GM23338 (cell line): ENCODE measurements at regions not wholly inside any gene's neighbourhood (a gene's known extent, or its start where the extent isn't known, plus 50 kb on each side); places are given as distances from the start of the nearest gene placed in this dataset.

Experiments used
- ATAC-seq: fragments of 200-7000 bp; cut with Tn5 transposase; 3 replicates; pipeline ENCODE4 v1.9.1; 2020
- DNase-seq: peaks from one replicate; pipeline ENCODE4 v3.0.0-alpha.2; 2015; ENCODE audit warnings: low spot score
- H2AFZ ChIP-seq: fragments of 200-600 bp; sonication (generic); 2 replicates; pipeline ENCODE4 v1.8.0; 2016; ENCODE audit warnings: antibody characterized with exemption, mild to moderate bottlenecking, moderate library complexity
- H3F3A ChIP-seq: fragments of 200-600 bp; sonication (generic); replicated peaks from 2 replicates; pipeline ENCODE4 v1.8.0; 2017; ENCODE audit warnings: antibody characterized with exemption, mixed run types, low read depth
- H3K27ac ChIP-seq: fragments of 200-600 bp; sonication (generic); 2 replicates; pipeline ENCODE4 v1.6.1; 2016; ENCODE audit warnings: low read depth
- H3K27me3 ChIP-seq: fragments of 200-600 bp; sonication (generic); 2 replicates; pipeline ENCODE4 v1.8.0; 2016; ENCODE audit warnings: mild to moderate bottlenecking, mixed run types, moderate library complexity; ENCODE audit not compliant: insufficient read depth
- H3K36me3 ChIP-seq: fragments of 200-600 bp; sonication (generic); 2 replicates; pipeline ENCODE4 v1.8.0; 2016; ENCODE audit warnings: mild to moderate bottlenecking; ENCODE audit not compliant: insufficient read depth
- H3K4me1 ChIP-seq: fragments of 200-600 bp; sonication (generic); 2 replicates; pipeline ENCODE4 v1.8.0; 2016; ENCODE audit warnings: mild to moderate bottlenecking, moderate library complexity; ENCODE audit not compliant: insufficient read depth
- H3K4me2 ChIP-seq: fragments of 200-600 bp; sonication (generic); 2 replicates; pipeline ENCODE4 v1.7.1; 2017; ENCODE audit warnings: mixed run types
- H3K4me3 ChIP-seq: fragments of 200-600 bp; sonication (generic); 2 replicates; pipeline ENCODE4 v1.6.1; 2016; ENCODE audit warnings: mixed run types
- H3K79me2 ChIP-seq: fragments of 200-600 bp; sonication (generic); replicated peaks from 2 replicates; pipeline ENCODE4 v1.8.0; 2017; ENCODE audit warnings: mild to moderate bottlenecking; ENCODE audit not compliant: insufficient read depth
- H3K9me2 ChIP-seq: fragments of 200-600 bp; sonication (generic); 2 replicates; pipeline ENCODE4 v1.8.0; 2017; ENCODE audit not compliant: insufficient read depth
- H4K20me1 ChIP-seq: fragments of 200-600 bp; sonication (generic); replicated peaks from 2 replicates; pipeline ENCODE4 v1.8.0; 2017; ENCODE audit warnings: mild to moderate bottlenecking; ENCODE audit not compliant: insufficient read depth
- H3K27ac Mint-ChIP-seq: 2 replicates; pipeline ENCODE4 v1.8.0; 2020; ENCODE audit warnings: inconsistent platforms, mild to moderate bottlenecking, moderate library complexity, mixed read lengths
- H3K27me3 Mint-ChIP-seq: 3 replicates; pipeline ENCODE4 v1.8.0; 2022; ENCODE audit warnings: low read depth, mild to moderate bottlenecking, moderate library complexity, mixed read lengths, inconsistent platforms; ENCODE audit not compliant: insufficient read depth, poor library complexity
- H3K36me3 Mint-ChIP-seq: 3 replicates; pipeline ENCODE4 v1.8.0; 2021; ENCODE audit warnings: low read depth, mild to moderate bottlenecking, inconsistent platforms, moderate library complexity, mixed read lengths
- H3K4me1 Mint-ChIP-seq: 3 replicates; pipeline ENCODE4 v1.8.0; 2020; ENCODE audit warnings: mild to moderate bottlenecking, inconsistent platforms, mixed read lengths
- H3K4me3 Mint-ChIP-seq: 3 replicates; pipeline ENCODE4 v1.8.0; 2021; ENCODE audit warnings: moderate library complexity, mild to moderate bottlenecking, inconsistent platforms, mixed read lengths
- H3K9me3 Mint-ChIP-seq: 3 replicates; pipeline ENCODE4 v1.8.0; 2020; ENCODE audit warnings: moderate library complexity, mild to moderate bottlenecking, inconsistent platforms, mixed read lengths
- CREB1 ChIP-seq: fragments of 250-450 bp; sonication (Bioruptor Pico); IDR thresholded peaks from 2 replicates; pipeline ENCODE4 v1.5.0; 2020; ENCODE audit warnings: low read depth, mild to moderate bottlenecking, moderate library complexity
- EZH2 ChIP-seq: fragments of 200-600 bp; sonication (generic); IDR thresholded peaks from one replicate; pipeline ENCODE4 v1.8.0; 2017; ENCODE audit warnings: antibody characterized with exemption, mild to moderate bottlenecking, low read depth; ENCODE audit not compliant: unreplicated experiment
- EZH2phosphoT487 ChIP-seq: fragments of 200-600 bp; sonication (generic); IDR thresholded peaks from one replicate; pipeline ENCODE4 v1.8.1; 2018; ENCODE audit warnings: antibody characterized with exemption; ENCODE audit not compliant: unreplicated experiment
- JUNB ChIP-seq: IDR thresholded peaks from one replicate; pipeline ENCODE4 v1.6.1; 2016; ENCODE audit warnings: antibody characterized with exemption; ENCODE audit not compliant: unreplicated experiment
- NANOG ChIP-seq: IDR thresholded peaks from 2 replicates; pipeline ENCODE4 v1.6.1; 2016; ENCODE audit warnings: antibody characterized with exemption, borderline replicate concordance
- STAT1 ChIP-seq: IDR thresholded peaks from one replicate; pipeline ENCODE4 v1.6.1; 2016; ENCODE audit warnings: antibody characterized with exemption; ENCODE audit not compliant: unreplicated experiment
- ZNF114 ChIP-seq: fragments of 250-450 bp; sonication (Bioruptor Pico); IDR thresholded peaks from 2 replicates; pipeline ENCODE4 v1.5.0; 2020; ENCODE audit warnings: mild to moderate bottlenecking, moderate library complexity
- ZNF331 ChIP-seq: fragments of 250-450 bp; sonication (Bioruptor Pico); IDR thresholded peaks from 2 replicates; pipeline ENCODE4 v1.5.0; 2020; ENCODE audit warnings: low read depth, mild to moderate bottlenecking, moderate library complexity
- TF ChIP-seq, protein P1 (sequence below), 2 experiments: fragments of 200-600 bp in 1 of 2; sonication (generic) in 1 of 2; conservative IDR thresholded peaks; 2 replicates each; pipeline versions ENCODE4 v1.5.1 to v1.6.1; 2016 to 2017; ENCODE audit warnings: antibody characterized with exemption in 2 of 2, low read depth in 2 of 2, mild to moderate bottlenecking in 2 of 2, moderate library complexity in 1 of 2
- TF ChIP-seq, protein P2 (sequence below): IDR thresholded peaks from one replicate; pipeline ENCODE4 v1.6.1; 2018; ENCODE audit warnings: antibody characterized with exemption; ENCODE audit not compliant: unreplicated experiment
- TF ChIP-seq, protein P3 (sequence below): IDR thresholded peaks from 2 replicates; pipeline ENCODE4 v1.6.1; 2016; ENCODE audit warnings: antibody characterized with exemption

DNA sequence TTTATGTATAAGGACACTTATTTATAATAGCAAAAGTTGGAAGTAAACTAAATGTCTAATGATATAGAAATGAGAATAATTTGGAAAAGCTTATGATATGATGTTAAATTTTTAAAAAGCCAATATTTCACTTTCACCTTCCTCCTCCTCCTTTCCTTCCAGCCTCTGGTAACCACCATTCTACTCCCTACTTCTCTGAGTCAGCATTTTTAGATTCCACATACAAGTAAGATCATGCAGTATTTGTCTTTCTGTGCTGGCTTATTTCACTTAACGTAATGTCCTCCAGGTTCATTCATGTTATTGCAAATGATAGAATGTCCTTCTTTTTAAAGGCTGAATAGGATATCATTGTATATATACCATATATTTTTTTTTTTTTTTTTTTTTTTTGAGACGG is 180.2 kb downstream of the RNF144B start:
- no peaks in the 10 kb centered on the region for H3K9me3 Mint-ChIP-seq
- Histone ChIP-seq H3K4me2 (no peak overlapping the region), H3K27ac (no peak overlapping the region), H3K4me3 (no peak overlapping the region), H2AFZ (no peak overlapping the region), H3K9me2 (no peaks in the 10 kb centered on the region), H3K79me2 (no peaks in the 10 kb centered on the region), H3F3A (no peaks in the 10 kb centered on the region), H4K20me1 (no peaks in the 10 kb centered on the region), H3K36me3 (no peaks in the 10 kb centered on the region), H3K27me3 (no peaks in the 10 kb centered on the region), H3K4me1 (no peaks in the 10 kb centered on the region)
- no peaks in the 10 kb centered on the region for H3K36me3 Mint-ChIP-seq
- TF ChIP-seq ZNF331 (CRISPR knock-in tag): no peak
- no peak for TF ChIP-seq EZH2phosphoT487
- TF ChIP-seq JUNB: no peak
- TF ChIP-seq STAT1: no peak
- TF ChIP-seq EZH2: no peak
- TF ChIP-seq, protein P1, sequence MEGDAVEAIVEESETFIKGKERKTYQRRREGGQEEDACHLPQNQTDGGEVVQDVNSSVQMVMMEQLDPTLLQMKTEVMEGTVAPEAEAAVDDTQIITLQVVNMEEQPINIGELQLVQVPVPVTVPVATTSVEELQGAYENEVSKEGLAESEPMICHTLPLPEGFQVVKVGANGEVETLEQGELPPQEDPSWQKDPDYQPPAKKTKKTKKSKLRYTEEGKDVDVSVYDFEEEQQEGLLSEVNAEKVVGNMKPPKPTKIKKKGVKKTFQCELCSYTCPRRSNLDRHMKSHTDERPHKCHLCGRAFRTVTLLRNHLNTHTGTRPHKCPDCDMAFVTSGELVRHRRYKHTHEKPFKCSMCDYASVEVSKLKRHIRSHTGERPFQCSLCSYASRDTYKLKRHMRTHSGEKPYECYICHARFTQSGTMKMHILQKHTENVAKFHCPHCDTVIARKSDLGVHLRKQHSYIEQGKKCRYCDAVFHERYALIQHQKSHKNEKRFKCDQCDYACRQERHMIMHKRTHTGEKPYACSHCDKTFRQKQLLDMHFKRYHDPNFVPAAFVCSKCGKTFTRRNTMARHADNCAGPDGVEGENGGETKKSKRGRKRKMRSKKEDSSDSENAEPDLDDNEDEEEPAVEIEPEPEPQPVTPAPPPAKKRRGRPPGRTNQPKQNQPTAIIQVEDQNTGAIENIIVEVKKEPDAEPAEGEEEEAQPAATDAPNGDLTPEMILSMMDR (conservative IDR thresholded peaks at IDR 0.05; ENCODE audit: low read depth in 2 of 2): no peak
- TF ChIP-seq CREB1 (CRISPR knock-in tag): no peak
- H3K27ac Mint-ChIP-seq: no peak overlapping the region
- no peaks in the 10 kb centered on the region for H3K4me1 Mint-ChIP-seq
- no peak overlapping the region for H3K4me3 Mint-ChIP-seq
- no peak for DNase-seq
- no peak for ATAC-seq
- H3K27me3 Mint-ChIP-seq: no peaks in the 10 kb centered on the region

GRCh38 chr6:18577491-18577890 is 190.3 kb downstream of the RNF144B start:
- H3K27ac Mint-ChIP-seq: no peak overlapping the region
- Histone ChIP-seq H3K27me3 (no peaks in the 10 kb centered on the region), H3K4me1 (no peaks in the 10 kb centered on the region), H2AFZ (no peak overlapping the region), H3K27ac (no peak overlapping the region), H3F3A (no peaks in the 10 kb centered on the region), H3K79me2 (no peaks in the 10 kb centered on the region), H3K36me3 (no peaks in the 10 kb centered on the region), H3K9me2 (no peaks in the 10 kb centered on the region), H3K4me2 (no peak overlapping the region), H4K20me1 (no peaks in the 10 kb centered on the region), H3K4me3 (no peak overlapping the region)
- no peak overlapping the region for H3K4me3 Mint-ChIP-seq
- no peaks in the 10 kb centered on the region for H3K27me3 Mint-ChIP-seq
- DNase-seq (no peak), ATAC-seq (no peak)
- H3K36me3 Mint-ChIP-seq: no peaks in the 10 kb centered on the region
- H3K4me1 Mint-ChIP-seq: no peaks in the 10 kb centered on the region
- H3K9me3 Mint-ChIP-seq: no peaks in the 10 kb centered on the region
- TF ChIP-seq EZH2 (no peak), NANOG (no peak), ZNF114 (no peak), ZNF331 (CRISPR knock-in tag) (no peak), JUNB (no peak), STAT1 (no peak)
- TF ChIP-seq, protein P2, sequence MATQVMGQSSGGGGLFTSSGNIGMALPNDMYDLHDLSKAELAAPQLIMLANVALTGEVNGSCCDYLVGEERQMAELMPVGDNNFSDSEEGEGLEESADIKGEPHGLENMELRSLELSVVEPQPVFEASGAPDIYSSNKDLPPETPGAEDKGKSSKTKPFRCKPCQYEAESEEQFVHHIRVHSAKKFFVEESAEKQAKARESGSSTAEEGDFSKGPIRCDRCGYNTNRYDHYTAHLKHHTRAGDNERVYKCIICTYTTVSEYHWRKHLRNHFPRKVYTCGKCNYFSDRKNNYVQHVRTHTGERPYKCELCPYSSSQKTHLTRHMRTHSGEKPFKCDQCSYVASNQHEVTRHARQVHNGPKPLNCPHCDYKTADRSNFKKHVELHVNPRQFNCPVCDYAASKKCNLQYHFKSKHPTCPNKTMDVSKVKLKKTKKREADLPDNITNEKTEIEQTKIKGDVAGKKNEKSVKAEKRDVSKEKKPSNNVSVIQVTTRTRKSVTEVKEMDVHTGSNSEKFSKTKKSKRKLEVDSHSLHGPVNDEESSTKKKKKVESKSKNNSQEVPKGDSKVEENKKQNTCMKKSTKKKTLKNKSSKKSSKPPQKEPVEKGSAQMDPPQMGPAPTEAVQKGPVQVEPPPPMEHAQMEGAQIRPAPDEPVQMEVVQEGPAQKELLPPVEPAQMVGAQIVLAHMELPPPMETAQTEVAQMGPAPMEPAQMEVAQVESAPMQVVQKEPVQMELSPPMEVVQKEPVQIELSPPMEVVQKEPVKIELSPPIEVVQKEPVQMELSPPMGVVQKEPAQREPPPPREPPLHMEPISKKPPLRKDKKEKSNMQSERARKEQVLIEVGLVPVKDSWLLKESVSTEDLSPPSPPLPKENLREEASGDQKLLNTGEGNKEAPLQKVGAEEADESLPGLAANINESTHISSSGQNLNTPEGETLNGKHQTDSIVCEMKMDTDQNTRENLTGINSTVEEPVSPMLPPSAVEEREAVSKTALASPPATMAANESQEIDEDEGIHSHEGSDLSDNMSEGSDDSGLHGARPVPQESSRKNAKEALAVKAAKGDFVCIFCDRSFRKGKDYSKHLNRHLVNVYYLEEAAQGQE: no peak
- TF ChIP-seq, protein P3, sequence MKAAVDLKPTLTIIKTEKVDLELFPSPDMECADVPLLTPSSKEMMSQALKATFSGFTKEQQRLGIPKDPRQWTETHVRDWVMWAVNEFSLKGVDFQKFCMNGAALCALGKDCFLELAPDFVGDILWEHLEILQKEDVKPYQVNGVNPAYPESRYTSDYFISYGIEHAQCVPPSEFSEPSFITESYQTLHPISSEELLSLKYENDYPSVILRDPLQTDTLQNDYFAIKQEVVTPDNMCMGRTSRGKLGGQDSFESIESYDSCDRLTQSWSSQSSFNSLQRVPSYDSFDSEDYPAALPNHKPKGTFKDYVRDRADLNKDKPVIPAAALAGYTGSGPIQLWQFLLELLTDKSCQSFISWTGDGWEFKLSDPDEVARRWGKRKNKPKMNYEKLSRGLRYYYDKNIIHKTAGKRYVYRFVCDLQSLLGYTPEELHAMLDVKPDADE: no peak
